Body of pancreas (tissue), 4 donors: ENCODE measurements at regions not wholly inside any gene's neighbourhood (a gene's known extent, or its start where the extent isn't known, plus 50 kb on each side); places are given as distances from the start of the nearest gene placed in this dataset.

Source experiments
- ATAC-seq: fragments of 150-250 bp; one replicate; pipeline ENCODE4 v1.9.1; 2016
- DNase-seq, 4 donors: peaks; one replicate each; pipeline ENCODE4 v3.0.0-alpha.2; 2019
- H3K27ac ChIP-seq, 4 donors: fragments of 200-600 bp; sonication (generic); 1 replicate in 3 of 4; 2 replicates in 1 of 4; pipeline versions ENCODE4 v1.5.1 to v1.6.1; 2016 to 2019; ENCODE audit warnings: mild to moderate bottlenecking in 1 of 4, mixed read lengths in 1 of 4, moderate library complexity in 1 of 4
- H3K27me3 ChIP-seq, 2 donors: fragments of 200-600 bp; sonication (generic); one replicate each; pipeline ENCODE4 v1.6.0; 2016; ENCODE audit warnings: mild to moderate bottlenecking in 1 of 2
- H3K36me3 ChIP-seq, 2 donors: fragments of 200-600 bp; sonication (generic); replicated peaks in 1 of 2; 2 replicates each; pipeline ENCODE4 v1.5.1; 2016; ENCODE audit warnings: low read depth in 2 of 2; ENCODE audit not compliant: insufficient read depth in 1 of 2
- H3K4me1 ChIP-seq: fragments of 200-600 bp; sonication (generic); one replicate; pipeline ENCODE4 v1.6.0; 2016
- H3K4me3 ChIP-seq, 2 donors: fragments of 200-600 bp; sonication (generic); 1 replicate in 1 of 2; 2 replicates in 1 of 2; pipeline ENCODE4 v1.5.1; 2016 to 2019
- H3K9me3 ChIP-seq, 3 donors: fragments of 200-600 bp; sonication (generic); 1 replicate in 2 of 3; 2 replicates in 1 of 3; pipeline ENCODE4 v1.5.1; 2016
- CTCF ChIP-seq, 7 experiments: fragments of 450-650 bp in 4 of 7; fragments of 200-600 bp in 3 of 7; sonication (generic) in 3 of 7; IDR thresholded peaks; one replicate each; pipeline ENCODE4 v1.5.1; 2016 to 2019; ENCODE audit warnings: antibody characterized with exemption in 7 of 7
- POLR2A ChIP-seq, 3 donors: fragments of 450-650 bp; IDR thresholded peaks; one replicate each; pipeline ENCODE4 v1.6.1; 2016; ENCODE audit warnings: antibody characterized with exemption in 3 of 3, mild to moderate bottlenecking in 2 of 3
- WGBS, 2 donors: methylation state at CpG; one replicate each; pipeline ENCODE4 v1.1.5; 2017; 5-methylcytosine and 5-hydroxymethylcytosine counted together
- intact Hi-C: fragments of 100-400 bp; cut with DNase I; formaldehyde crosslinking; loops from one replicate; pipeline ENCODE4 v1.15.1; 2023

DNA sequence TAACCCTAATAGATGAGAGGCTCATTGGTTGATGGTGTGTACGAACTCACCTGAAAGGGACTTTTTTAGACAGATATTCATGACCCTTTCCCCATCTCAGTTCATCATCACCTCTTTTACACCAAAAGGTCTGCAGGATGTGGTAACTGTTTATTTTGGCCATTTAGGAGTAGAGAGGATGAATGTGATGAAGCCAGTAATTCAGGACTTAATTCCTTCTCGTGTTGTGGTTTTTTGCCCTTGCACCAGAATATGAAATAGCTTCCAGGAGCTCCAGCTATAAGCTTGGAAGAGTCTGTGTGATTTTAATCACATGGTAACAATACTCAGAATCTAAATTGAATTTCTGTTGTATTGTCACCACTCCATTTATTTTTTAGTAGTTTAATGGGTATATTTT, 189.4 kb upstream of the KCTD3 start:
- no peaks in the 10 kb centered on the region for H3K4me1 ChIP-seq
- H3K36me3 ChIP-seq: no peaks in the 10 kb centered on the region
- intact Hi-C loops: no loop called here
- TF ChIP-seq CTCF (IDR thresholded peaks at IDR 0.05): no peak
- TF ChIP-seq POLR2A (IDR thresholded peaks at IDR 0.05): no peak
- H3K27me3 ChIP-seq: no peaks in the 10 kb centered on the region
- H3K27ac ChIP-seq: no peak overlapping the region
- no peaks in the 10 kb centered on the region for H3K9me3 ChIP-seq
- H3K4me3 ChIP-seq: no peak overlapping the region
- 49 to 66% methylated on average over 2 of the region's 2 CpGs for WGBS, 2 donors
- ATAC-seq: no peak
- DNase-seq: no peak

DNA sequence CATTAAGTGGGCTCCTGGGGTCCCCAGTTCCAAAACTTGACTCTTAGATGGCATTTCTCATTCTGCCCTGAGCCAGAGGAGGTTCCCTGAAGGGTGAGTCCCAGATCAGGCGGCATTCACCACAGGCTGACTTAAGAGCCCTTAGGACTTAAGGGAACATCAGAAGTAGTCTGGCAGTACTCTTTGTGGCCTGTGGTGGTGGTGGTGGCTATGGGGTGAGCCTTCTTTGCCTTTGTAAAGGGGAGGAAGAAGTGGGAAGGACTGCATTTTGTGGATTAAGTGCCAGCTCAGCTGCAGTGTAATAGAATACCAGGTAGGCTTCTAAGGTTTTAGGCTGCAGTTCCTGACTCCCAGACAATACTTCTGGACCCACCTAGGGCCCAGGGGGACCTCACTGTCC, 186.5 kb upstream of the KCTD3 start:
- no peak overlapping the region for H3K27ac ChIP-seq
- no peak for TF ChIP-seq POLR2A (IDR thresholded peaks at IDR 0.05)
- TF ChIP-seq CTCF (IDR thresholded peaks at IDR 0.05): no peak
- WGBS, 2 donors: 81 to 86% methylated on average over 1 of the region's 1 CpG
- intact Hi-C loops: no loop called here
- DNase-seq (no peak), ATAC-seq (no peak)
- no peaks in the 10 kb centered on the region for H3K36me3 ChIP-seq
- no peak overlapping the region for H3K4me3 ChIP-seq
- H3K27me3 ChIP-seq: no peaks in the 10 kb centered on the region
- H3K9me3 ChIP-seq: no peaks in the 10 kb centered on the region
- no peaks in the 10 kb centered on the region for H3K4me1 ChIP-seq

GRCh38 chr1:215393476-215393875, 173.6 kb upstream of the KCTD3 start:
- Histone ChIP-seq H3K27me3 (no peaks in the 10 kb centered on the region), H3K9me3 (no peaks in the 10 kb centered on the region), H3K27ac (no peak overlapping the region), H3K4me3 (no peak overlapping the region), H3K4me1 (no peaks in the 10 kb centered on the region), H3K36me3 (no peaks in the 10 kb centered on the region)
- 67 to 83% methylated on average over 1 of the region's 1 CpG for WGBS, 2 donors
- intact Hi-C loops: no loop called here
- DNase-seq: no peak
- ATAC-seq: no peak
- TF ChIP-seq CTCF (IDR thresholded peaks at IDR 0.05): no peak
- TF ChIP-seq POLR2A (IDR thresholded peaks at IDR 0.05): no peak

- 82 to 85% methylated on average over 47 of the region's 53 CpGs for WGBS, 2 donors
Observed at GRCh38 chr1:215394084-215394991, 172.8 kb upstream of the KCTD3 start.

More at GRCh38 chr1:215394084-215394991, 172.8 kb upstream of the KCTD3 start:
- H3K27ac ChIP-seq: no peak overlapping the region
- H3K9me3 ChIP-seq: no peaks in the 10 kb centered on the region
- no peaks in the 10 kb centered on the region for H3K27me3 ChIP-seq
- no peak for DNase-seq
- H3K36me3 ChIP-seq: no peaks in the 10 kb centered on the region
- no peak for TF ChIP-seq CTCF (IDR thresholded peaks at IDR 0.05)
- no peaks in the 10 kb centered on the region for H3K4me1 ChIP-seq
- H3K4me3 ChIP-seq: no peak overlapping the region
- intact Hi-C loops: no loop called here
- ATAC-seq: no peak
